Liver (tissue), 3 donors: ENCODE measurements at regions not wholly inside any gene's neighbourhood (a gene's known extent, or its start where the extent isn't known, plus 50 kb on each side); places are given as distances from the start of the nearest gene placed in this dataset.

Source experiments
- CTCF ChIP-seq: fragments of 150-350 bp; IDR thresholded peaks from 2 replicates; pipeline ENCODE4 v1.5.1; 2017; ENCODE audit warnings: improper control_type of control experiment, low read depth, low read length; ENCODE audit not compliant: missing input control
- EGR1 ChIP-seq, 2 donors: IDR thresholded peaks; 2 replicates each; pipeline ENCODE4 v1.6.1; 2016 to 2018; ENCODE audit warnings: antibody characterized with exemption in 2 of 2, low read depth in 2 of 2
- FOXA1 ChIP-seq: IDR thresholded peaks from 2 replicates; pipeline ENCODE4 v1.6.1; 2016; ENCODE audit warnings: antibody characterized with exemption
- MAX ChIP-seq: IDR thresholded peaks from 2 replicates; pipeline ENCODE4 v1.6.1; 2016; ENCODE audit warnings: antibody characterized with exemption
- RAD21 ChIP-seq, 2 donors: IDR thresholded peaks; 2 replicates each; pipeline ENCODE4 v1.6.1; 2016; ENCODE audit warnings: antibody characterized with exemption in 2 of 2, mild to moderate bottlenecking in 2 of 2
- RXRA ChIP-seq, 2 donors: IDR thresholded peaks; 2 replicates each; pipeline ENCODE4 v1.6.1; 2017 to 2018; ENCODE audit warnings: antibody characterized with exemption in 2 of 2, mild to moderate bottlenecking in 1 of 2
- ZBTB33 ChIP-seq: IDR thresholded peaks from 2 replicates; pipeline ENCODE4 v1.6.1; 2016; ENCODE audit warnings: antibody characterized with exemption
- donor health status: healthy.
- donor health status: healthy.

GRCh38 chr17:79548116-79548515, 62.7 kb downstream of the RBFOX3 start:
- TF ChIP-seq ZBTB33 (no peak), RAD21 (IDR thresholded peaks at IDR 0.05) (no peak), CTCF (no peak), RXRA (IDR thresholded peaks at IDR 0.05) (no peak), MAX (no peak), FOXA1 (no peak), EGR1 (IDR thresholded peaks at IDR 0.05; ENCODE audit: low read depth in 2 of 2) (no peak)
